ENCODE measurements at regions not wholly inside any gene's neighbourhood (a gene's known extent, or its start where the extent isn't known, plus 50 kb on each side); places are given as distances from the start of the nearest gene placed in this dataset.
A peak's percentile ranks its signal among the peaks of the same experiment; 100 is the strongest.

DNA sequence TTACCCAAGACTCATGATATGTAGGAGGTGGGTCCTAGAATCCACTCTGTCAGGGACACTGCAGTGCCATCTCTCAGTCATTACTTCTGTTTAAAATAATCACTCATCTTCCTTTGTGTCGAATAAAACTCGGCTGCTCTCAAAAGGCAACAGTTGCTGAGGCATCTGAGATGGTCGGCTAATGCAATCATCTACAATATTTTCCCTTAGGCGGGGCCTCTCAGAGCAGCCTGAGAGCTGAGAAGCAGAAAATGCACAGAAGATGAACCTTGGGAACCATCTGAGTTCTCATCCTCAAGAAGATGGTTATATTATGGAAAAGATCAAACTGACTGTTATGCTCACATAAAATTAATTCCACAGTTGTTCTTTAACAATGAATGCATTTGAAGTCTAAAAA is 1518.2 kb upstream of the TENM4 start:
- CTCF ChIA-PET = no interaction called here
- POLR2A ChIA-PET = no interaction called here
- no peaks in the 10 kb centered on the region for H3K36me3 ChIP-seq (ENCODE audit: control insufficient read depth, insufficient read depth, low read length)
- H3K4me3 ChIP-seq (ENCODE audit: low read depth, low read length) = no peak overlapping the region
- no peak for TF ChIP-seq CTCF (IDR thresholded peaks at IDR 0.05; ENCODE audit: insufficient read depth, low read depth, low read length)
- no peak for DNase-seq (ENCODE audit: low read depth)
- H3K27me3 ChIP-seq (ENCODE audit: control insufficient read depth, insufficient read depth, low read length) = no peaks in the 10 kb centered on the region

DNA sequence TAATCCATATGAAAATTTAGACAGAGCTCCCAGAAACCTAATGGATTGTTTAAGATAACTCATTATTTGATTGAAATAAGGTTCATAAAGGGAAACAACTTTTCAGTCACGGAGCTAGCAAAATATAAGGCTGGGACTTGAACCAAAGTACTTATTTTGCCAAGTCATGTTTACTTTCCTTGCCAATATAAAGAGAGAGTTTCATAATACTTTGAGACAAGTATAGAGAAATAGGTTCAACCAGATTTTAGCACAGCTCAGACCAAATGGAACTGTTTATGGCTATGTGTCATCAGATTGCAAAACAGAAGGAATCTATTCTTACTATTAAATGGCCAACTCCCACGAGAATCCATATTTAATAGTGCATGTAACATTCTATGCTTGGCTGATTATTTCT is 1517.5 kb upstream of the TENM4 start:
- TF ChIP-seq CTCF (IDR thresholded peaks at IDR 0.05; ENCODE audit: insufficient read depth, low read depth, low read length) = no peak
- no peak overlapping the region for H3K4me3 ChIP-seq (ENCODE audit: low read depth, low read length)
- no peaks in the 10 kb centered on the region for H3K36me3 ChIP-seq (ENCODE audit: control insufficient read depth, insufficient read depth, low read length)
- peak; percentile 19 for DNase-seq (ENCODE audit: low read depth)
- CTCF ChIA-PET = no interaction called here
- POLR2A ChIA-PET = no interaction called here
- H3K27me3 ChIP-seq (ENCODE audit: control insufficient read depth, insufficient read depth, low read length) = no peaks in the 10 kb centered on the region

GRCh38 chr11:80955588-80955987 is 1514.8 kb upstream of the TENM4 start:
- POLR2A ChIA-PET = no interaction called here
- CTCF ChIA-PET = no interaction called here

DNA sequence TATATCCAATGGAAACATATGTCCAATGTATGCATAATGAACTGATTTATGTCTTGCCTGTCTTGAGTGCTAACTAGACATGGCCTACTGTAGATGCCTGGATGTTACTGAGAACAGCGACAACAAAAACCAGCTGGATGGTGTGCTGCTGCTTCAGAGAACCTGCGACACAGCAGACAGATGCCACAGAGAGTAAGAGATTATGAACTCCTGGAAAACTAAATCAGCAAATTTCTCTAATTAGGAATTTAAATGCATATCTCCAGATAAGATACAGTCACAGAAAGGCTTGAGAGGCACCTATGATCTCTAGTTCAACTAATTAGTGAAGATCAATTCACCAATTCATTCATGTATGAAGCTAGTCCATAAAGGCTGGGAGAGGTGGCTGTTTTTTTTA is 1508.0 kb upstream of the TENM4 start:
- POLR2A ChIA-PET = no interaction called here
- no peaks in the 10 kb centered on the region for H3K27me3 ChIP-seq (ENCODE audit: control insufficient read depth, insufficient read depth, low read length)
- H3K4me3 ChIP-seq (ENCODE audit: low read depth, low read length) = no peak overlapping the region
- TF ChIP-seq CTCF (IDR thresholded peaks at IDR 0.05; ENCODE audit: insufficient read depth, low read depth, low read length) = no peak
- no peak for DNase-seq (ENCODE audit: low read depth)
- CTCF ChIA-PET = no interaction called here
- H3K36me3 ChIP-seq (ENCODE audit: control insufficient read depth, insufficient read depth, low read length) = no peaks in the 10 kb centered on the region

More at GRCh38 chr11:80955588-80955987, 1514.8 kb upstream of the TENM4 start:
- H3K27me3 ChIP-seq (ENCODE audit: control insufficient read depth, insufficient read depth, low read length) = no peaks in the 10 kb centered on the region
- TF ChIP-seq CTCF (IDR thresholded peaks at IDR 0.05; ENCODE audit: insufficient read depth, low read depth, low read length) = no peak
- no peaks in the 10 kb centered on the region for H3K36me3 ChIP-seq (ENCODE audit: control insufficient read depth, insufficient read depth, low read length)
- no peak overlapping the region for H3K4me3 ChIP-seq (ENCODE audit: low read depth, low read length)
- no peak for DNase-seq (ENCODE audit: low read depth)

DNA sequence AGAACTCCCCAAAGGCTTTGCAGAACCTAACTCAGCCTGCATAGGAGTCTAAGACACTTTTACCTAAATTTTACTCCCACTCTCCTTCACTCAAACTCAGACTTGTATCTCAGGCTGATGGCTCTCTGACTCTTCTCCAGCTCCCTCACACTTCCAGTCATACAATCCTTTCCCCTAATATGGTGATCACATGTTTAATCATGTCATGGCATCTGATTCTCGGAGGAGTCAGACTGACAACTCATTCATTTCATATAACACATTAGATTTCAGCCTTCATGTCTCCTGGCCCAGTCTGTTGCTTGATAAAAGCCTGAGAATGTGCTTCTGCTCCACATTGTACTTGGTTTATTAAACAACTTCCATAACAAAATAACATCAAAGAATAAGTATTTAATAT is 1503.9 kb upstream of the TENM4 start:
- Histone ChIP-seq H3K27me3 (ENCODE audit: control insufficient read depth, insufficient read depth, low read length) (no peaks in the 10 kb centered on the region), H3K36me3 (ENCODE audit: control insufficient read depth, insufficient read depth, low read length) (no peaks in the 10 kb centered on the region), H3K4me3 (ENCODE audit: low read depth, low read length) (no peak overlapping the region)
- CTCF ChIA-PET = no interaction called here
- POLR2A ChIA-PET = no interaction called here
- DNase-seq (ENCODE audit: low read depth) = no peak
- TF ChIP-seq CTCF (IDR thresholded peaks at IDR 0.05; ENCODE audit: insufficient read depth, low read depth, low read length) = no peak
